RWPE1 (cell line): ENCODE measurements at regions not wholly inside any gene's neighbourhood (a gene's known extent, or its start where the extent isn't known, plus 50 kb on each side); places are given as distances from the start of the nearest gene placed in this dataset.
"Not testable (repeated sequence)": the region's sequence is repeated elsewhere in the genome, so short reads cannot be mapped to it uniquely, and the experiment has no call there.

Experiments
- CTCF ChIA-PET: fragments of 350-600 bp; sonication (Branson Sonifier 250); formaldehyde crosslinking; extraction: SDS; loops from one replicate; lab custom pipeline; 2021; lab: Yijun Ruan, JAX
- POLR2A ChIA-PET: fragments of 400-600 bp; formaldehyde crosslinking; extraction: SDS; loops from one replicate; lab custom pipeline; 2020; ENCODE audit warnings: antibody characterized with exemption; ENCODE audit not compliant: low non-redundant PET; lab: Yijun Ruan, JAX
- DNase-seq: peaks from one replicate; pipeline ENCODE4 v3.0.0; 2012; ENCODE audit warnings: low spot score
- H3K27ac ChIP-seq: fragments of 450-650 bp; 2 replicates; pipeline ENCODE4 v1.5.1; 2017
- TF ChIP-seq, protein P1 (sequence below): fragments of 450-650 bp; conservative IDR thresholded peaks from 2 replicates; pipeline ENCODE4 v1.5.1; 2017; ENCODE audit warnings: low read depth, mild to moderate bottlenecking

DNA sequence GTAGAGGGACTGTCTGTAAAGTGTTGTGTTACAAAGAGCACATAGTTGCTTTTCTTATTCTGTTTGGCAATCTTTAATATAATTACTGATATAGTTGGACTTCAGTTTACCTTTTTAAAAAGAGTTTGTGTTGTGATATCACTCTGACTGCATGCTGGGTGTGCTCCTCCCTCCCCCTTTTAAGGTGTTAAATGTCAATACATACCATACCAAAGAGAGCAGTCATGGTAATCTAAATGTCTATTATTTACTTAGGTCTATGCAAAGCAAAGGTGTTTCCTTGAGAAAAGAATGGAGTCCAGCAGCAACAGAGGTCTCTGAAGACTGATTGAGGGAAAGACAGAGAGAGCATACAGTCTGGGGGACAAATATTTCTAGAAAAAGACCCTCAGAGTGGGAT lies 275.1 kb upstream of the NRP1 start:
- H3K27ac ChIP-seq = no peak overlapping the region
- DNase-seq = peak; percentile 14
- TF ChIP-seq, protein P1, sequence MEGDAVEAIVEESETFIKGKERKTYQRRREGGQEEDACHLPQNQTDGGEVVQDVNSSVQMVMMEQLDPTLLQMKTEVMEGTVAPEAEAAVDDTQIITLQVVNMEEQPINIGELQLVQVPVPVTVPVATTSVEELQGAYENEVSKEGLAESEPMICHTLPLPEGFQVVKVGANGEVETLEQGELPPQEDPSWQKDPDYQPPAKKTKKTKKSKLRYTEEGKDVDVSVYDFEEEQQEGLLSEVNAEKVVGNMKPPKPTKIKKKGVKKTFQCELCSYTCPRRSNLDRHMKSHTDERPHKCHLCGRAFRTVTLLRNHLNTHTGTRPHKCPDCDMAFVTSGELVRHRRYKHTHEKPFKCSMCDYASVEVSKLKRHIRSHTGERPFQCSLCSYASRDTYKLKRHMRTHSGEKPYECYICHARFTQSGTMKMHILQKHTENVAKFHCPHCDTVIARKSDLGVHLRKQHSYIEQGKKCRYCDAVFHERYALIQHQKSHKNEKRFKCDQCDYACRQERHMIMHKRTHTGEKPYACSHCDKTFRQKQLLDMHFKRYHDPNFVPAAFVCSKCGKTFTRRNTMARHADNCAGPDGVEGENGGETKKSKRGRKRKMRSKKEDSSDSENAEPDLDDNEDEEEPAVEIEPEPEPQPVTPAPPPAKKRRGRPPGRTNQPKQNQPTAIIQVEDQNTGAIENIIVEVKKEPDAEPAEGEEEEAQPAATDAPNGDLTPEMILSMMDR = no peak
- POLR2A ChIA-PET = no interaction called here
- CTCF ChIA-PET = no interaction called here

GRCh38 chr10:33602278-33602677 lies 267.8 kb upstream of the NRP1 start:
- CTCF ChIA-PET = no interaction called here
- TF ChIP-seq, protein P1 = no peak
- no peak overlapping the region for H3K27ac ChIP-seq
- POLR2A ChIA-PET = no interaction called here
- no peak for DNase-seq

- TF ChIP-seq, protein P1 = no peak
- POLR2A ChIA-PET = no interaction called here
- no peak overlapping the region for H3K27ac ChIP-seq
- CTCF ChIA-PET = interaction anchor here (0.6 kb wide), 1 partner anchor 925 kb away, joined by 3 read pairs; no protein-coding TSS in a partner anchor
- DNase-seq = no peak
Observed at GRCh38 chr10:33600381-33600780, 265.9 kb upstream of the NRP1 start.

DNA sequence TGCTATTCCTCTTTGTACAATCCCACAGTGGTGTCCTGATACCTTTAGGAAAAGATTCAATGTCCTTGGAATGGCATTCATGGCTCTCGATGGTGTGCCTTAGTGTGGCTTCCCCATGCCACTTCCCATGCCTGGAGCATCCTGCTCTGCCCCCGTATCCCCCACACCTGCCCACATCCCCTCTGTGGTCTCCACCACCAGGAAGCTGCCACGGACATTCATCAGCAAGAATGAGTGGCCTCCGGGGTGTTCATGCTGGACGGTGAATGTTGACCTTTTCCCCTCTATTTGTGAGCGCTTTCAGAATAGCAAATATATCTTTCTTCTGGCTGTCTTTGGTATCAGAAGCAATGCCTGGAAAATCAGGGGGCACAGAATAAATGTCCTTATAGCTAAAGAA lies 262.0 kb upstream of the NRP1 start:
- no peak overlapping the region for H3K27ac ChIP-seq
- no peak for DNase-seq
- ChIA-PET POLR2A (no interaction called here), CTCF (interaction anchor here (0.6 kb wide), 2 partner anchors 261 to 983 kb away, joined by 3 read pairs; no protein-coding TSS in a partner anchor)
- TF ChIP-seq, protein P1 = no peak

GRCh38 chr10:33594475-33594874 lies 260.0 kb upstream of the NRP1 start:
- TF ChIP-seq, protein P1 = no peak
- no peak overlapping the region for H3K27ac ChIP-seq
- no peak for DNase-seq
- CTCF ChIA-PET = interaction anchor here (0.8 kb wide), 1 partner anchor 104 kb away, joined by 5 read pairs; no protein-coding TSS in a partner anchor
- POLR2A ChIA-PET = no interaction called here

- no peak for DNase-seq
- POLR2A ChIA-PET = no interaction called here
- CTCF ChIA-PET = interaction anchor here (0.5 kb wide), 1 partner anchor 93 kb away, joined by 3 read pairs; no protein-coding TSS in a partner anchor
- TF ChIP-seq, protein P1 = no peak
- no peak overlapping the region for H3K27ac ChIP-seq
Observed at GRCh38 chr10:33588974-33589600, 254.6 kb upstream of the NRP1 start.

DNA sequence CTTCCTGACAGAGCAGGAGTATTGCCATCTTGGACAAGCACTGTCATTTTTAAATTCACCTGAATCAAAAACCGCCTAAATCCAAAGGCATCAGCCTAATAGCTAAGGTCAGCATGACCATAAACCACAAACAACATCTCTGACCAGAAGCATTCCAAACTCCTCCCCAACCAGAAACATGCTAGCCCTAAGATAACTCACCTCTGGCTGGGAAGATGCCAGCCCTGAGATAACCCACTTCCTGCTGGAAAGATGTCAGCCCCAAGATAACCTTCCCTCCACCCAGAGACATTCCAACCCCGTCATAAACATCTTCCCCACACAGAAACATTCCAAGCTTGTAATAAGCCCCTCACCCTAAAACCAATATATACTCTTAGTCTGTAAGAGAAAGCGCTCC lies 250.1 kb upstream of the NRP1 start:
- CTCF ChIA-PET = interaction anchor here (0.7 to 1.3 kb wide), 2 partner anchors 91 to 1329 kb away, joined by 3 read pairs; no protein-coding TSS in a partner anchor
- H3K27ac ChIP-seq, POLR2A ChIA-PET, DNase-seq: not testable (repeated sequence)
